ENCODE measurements at regions not wholly inside any gene's neighbourhood (a gene's known extent, or its start where the extent isn't known, plus 50 kb on each side); places are given as distances from the start of the nearest gene placed in this dataset.

DNA sequence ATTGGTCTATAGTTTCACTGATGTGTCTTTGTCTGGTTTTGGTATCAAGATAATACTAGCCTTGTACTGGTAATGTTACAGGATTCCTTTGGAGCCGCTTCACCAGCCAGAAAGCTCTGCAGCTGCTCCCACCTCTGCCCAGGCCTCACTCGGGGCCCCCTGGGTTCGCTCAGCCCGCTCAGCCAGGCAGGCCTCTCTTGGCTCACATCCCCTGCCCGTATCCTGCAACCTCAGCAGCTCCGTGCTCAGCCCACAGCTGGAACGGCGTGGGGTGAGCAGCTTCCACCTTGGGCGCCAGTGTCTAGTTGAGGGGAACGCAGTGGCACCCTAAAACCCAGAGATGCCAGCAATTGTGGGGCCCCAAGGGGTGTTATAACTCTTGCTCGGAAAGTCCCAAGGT, 429.7 kb upstream of the ROBO2 start:
- no peak overlapping the region for H3K4me3 ChIP-seq (ENCODE audit: low read depth, low read length)
- no peak for DNase-seq (ENCODE audit: low read depth)
- TF ChIP-seq CTCF (IDR thresholded peaks at IDR 0.05; ENCODE audit: insufficient read depth, low read length): no peak

DNA sequence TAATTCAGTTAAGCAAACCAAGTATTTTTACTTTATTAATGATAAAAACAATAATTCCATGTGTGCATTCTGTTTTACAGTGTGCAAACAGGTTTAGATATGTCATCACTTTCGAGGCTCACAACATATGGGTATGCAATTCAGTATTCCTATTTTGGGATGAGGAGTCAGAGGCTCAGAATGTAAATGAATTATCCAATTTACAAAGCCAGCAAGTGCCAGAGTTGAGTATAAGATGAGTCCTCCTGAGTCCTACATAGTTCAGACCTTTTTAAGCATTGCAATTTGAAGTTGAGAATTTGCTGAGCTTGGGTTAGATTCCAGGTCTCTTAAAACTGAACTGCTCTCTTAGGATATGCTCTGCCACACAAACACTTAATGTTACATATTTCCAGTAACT, 424.2 kb upstream of the ROBO2 start:
- DNase-seq (ENCODE audit: low read depth): no peak
- H3K4me3 ChIP-seq (ENCODE audit: low read depth, low read length): no peak overlapping the region
- TF ChIP-seq CTCF (IDR thresholded peaks at IDR 0.05; ENCODE audit: insufficient read depth, low read length): no peak

- no peak overlapping the region for H3K4me3 ChIP-seq (ENCODE audit: low read depth, low read length)
- TF ChIP-seq CTCF (IDR thresholded peaks at IDR 0.05; ENCODE audit: insufficient read depth, low read length): no peak
- no peak for DNase-seq (ENCODE audit: low read depth)
Measured at GRCh38 chr3:76624164-76624563, 415.7 kb upstream of the ROBO2 start.

- no peak for DNase-seq (ENCODE audit: low read depth)
- no peak for TF ChIP-seq CTCF (IDR thresholded peaks at IDR 0.05; ENCODE audit: insufficient read depth, low read length)
- H3K4me3 ChIP-seq (ENCODE audit: low read depth, low read length): no peak overlapping the region
Measured at GRCh38 chr3:76627236-76627635, 412.7 kb upstream of the ROBO2 start.

DNA sequence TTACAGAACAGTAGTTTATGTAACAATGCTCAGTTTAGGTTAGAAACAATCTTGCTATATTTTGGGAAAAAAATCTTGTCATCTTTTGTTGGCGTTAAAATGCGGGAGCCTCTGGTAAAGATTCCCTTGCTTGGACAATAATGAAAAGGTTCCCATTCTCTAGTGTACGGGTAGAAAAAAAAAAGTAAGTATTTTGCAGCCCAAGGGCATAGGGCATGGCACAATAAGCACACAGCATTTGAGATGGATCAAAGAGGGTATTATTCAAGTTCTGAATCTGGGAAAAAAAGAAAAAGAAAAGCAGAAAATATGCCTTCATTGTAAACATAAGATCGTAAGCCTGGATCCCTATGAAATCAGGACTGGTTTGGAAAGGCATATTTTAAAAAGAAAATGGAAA, 408.6 kb upstream of the ROBO2 start:
- no peak for DNase-seq (ENCODE audit: low read depth)
- no peak overlapping the region for H3K4me3 ChIP-seq (ENCODE audit: low read depth, low read length)
- TF ChIP-seq CTCF (IDR thresholded peaks at IDR 0.05; ENCODE audit: insufficient read depth, low read length): no peak

DNA sequence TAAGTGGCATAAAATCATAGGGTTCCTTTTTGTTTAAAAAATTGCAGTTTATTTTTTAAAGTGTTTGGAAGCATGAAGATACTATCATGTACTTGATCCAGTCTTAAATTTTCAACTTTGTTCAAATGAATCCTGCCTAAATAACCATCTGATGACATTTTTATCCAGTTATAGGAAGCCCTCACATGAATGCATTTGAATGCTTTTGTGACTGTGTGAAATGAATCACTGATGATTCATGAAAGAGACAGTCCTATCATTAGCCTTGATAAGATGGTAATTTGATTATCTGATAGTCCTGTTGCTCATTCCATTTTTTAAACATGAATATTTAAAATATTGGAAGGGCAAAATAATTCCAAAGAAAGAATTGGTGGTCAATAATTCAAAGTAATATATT, 401.9 kb upstream of the ROBO2 start:
- no peak for TF ChIP-seq CTCF (IDR thresholded peaks at IDR 0.05; ENCODE audit: insufficient read depth, low read length)
- DNase-seq (ENCODE audit: low read depth): no peak
- H3K4me3 ChIP-seq (ENCODE audit: low read depth, low read length): no peak overlapping the region

- no peak for DNase-seq (ENCODE audit: low read depth)
- H3K4me3 ChIP-seq (ENCODE audit: low read depth, low read length): no peak overlapping the region
- TF ChIP-seq CTCF (IDR thresholded peaks at IDR 0.05; ENCODE audit: insufficient read depth, low read length): no peak
Measured at GRCh38 chr3:76643623-76644304, 396.1 kb upstream of the ROBO2 start.

Data from fibroblast of the aortic adventitia (primary cell).